Lower lobe of right lung (tissue), 2 donors: ENCODE measurements at regions not wholly inside any gene's neighbourhood (a gene's known extent, or its start where the extent isn't known, plus 50 kb on each side); places are given as distances from the start of the nearest gene placed in this dataset.

Experiments used
- ATAC-seq, 2 donors: fragments of 200-7000 bp; cut with Tn5 transposase; one replicate each; pipeline ENCODE4 v1.9.1; 2020 to 2022; ENCODE audit warnings: mild to moderate bottlenecking in 2 of 2, moderate library complexity in 2 of 2
- DNase-seq: peaks from one replicate; pipeline ENCODE4 v3.0.0-alpha.2; 2020
- H3K27ac ChIP-seq: fragments of 200-600 bp; one replicate; pipeline ENCODE4 v1.8.0; 2022
- H3K27me3 ChIP-seq: fragments of 200-600 bp; one replicate; pipeline ENCODE4 v1.8.0; 2022; ENCODE audit warnings: low read depth
- H3K36me3 ChIP-seq: fragments of 200-600 bp; one replicate; pipeline ENCODE4 v1.8.0; 2022; ENCODE audit warnings: mild to moderate bottlenecking
- H3K4me1 ChIP-seq: fragments of 200-600 bp; one replicate; pipeline ENCODE4 v1.8.0; 2022
- H3K4me3 ChIP-seq: fragments of 200-600 bp; one replicate; pipeline ENCODE4 v1.8.0; 2022; ENCODE audit warnings: mild to moderate bottlenecking
- H3K9me3 ChIP-seq: fragments of 200-600 bp; one replicate; pipeline ENCODE4 v1.8.0; 2022
- intact Hi-C: fragments of 100-400 bp; cut with DNase I; formaldehyde crosslinking; loops from one replicate; pipeline ENCODE4 v1.11.0; 2022
- TF ChIP-seq, protein P1 (sequence below): fragments of 200-600 bp; IDR thresholded peaks from one replicate; pipeline ENCODE4 v1.8.0; 2022; ENCODE audit warnings: antibody characterized with exemption, mild to moderate bottlenecking
- donor health status: DM: no; HTN: yes; CAD: no; lungs with severe emphysema.

DNA sequence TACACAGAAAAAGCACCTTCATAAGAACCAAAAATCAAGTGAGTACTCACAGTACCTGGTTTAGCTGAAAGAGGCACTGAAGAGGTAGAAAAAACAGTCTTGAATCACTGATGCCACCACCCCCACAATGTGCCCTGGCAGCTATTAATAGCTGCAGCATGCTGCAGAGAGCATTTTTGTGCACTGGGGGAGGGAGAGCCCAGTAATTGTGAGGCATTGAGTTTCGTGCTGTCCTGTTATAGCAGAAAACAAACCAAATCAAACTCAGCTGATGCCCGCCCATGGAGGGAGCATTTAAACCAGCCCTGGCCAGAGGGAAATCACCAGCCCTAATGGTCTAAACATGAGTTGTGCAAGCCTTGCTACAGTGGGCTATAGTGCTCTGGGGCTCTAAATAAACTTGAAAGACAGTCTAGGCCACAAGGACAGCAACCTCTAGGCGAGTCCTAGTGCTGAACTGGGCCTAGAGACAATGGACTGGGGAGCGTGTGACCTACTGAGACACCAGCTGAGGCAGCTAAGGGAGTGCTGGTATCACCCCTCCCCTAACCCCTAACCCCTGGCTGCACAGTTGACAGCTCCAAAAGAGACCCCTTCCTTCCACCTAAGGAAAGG lies 106.3 kb upstream of the TMLHE start:
- Histone ChIP-seq H3K27ac (no peak overlapping the region), H3K4me3 (no peak overlapping the region), H3K36me3 (no peaks in the 10 kb centered on the region), H3K4me1 (no peaks in the 10 kb centered on the region), H3K9me3 (no peaks in the 10 kb centered on the region), H3K27me3 (no peaks in the 10 kb centered on the region)
- TF ChIP-seq, protein P1, sequence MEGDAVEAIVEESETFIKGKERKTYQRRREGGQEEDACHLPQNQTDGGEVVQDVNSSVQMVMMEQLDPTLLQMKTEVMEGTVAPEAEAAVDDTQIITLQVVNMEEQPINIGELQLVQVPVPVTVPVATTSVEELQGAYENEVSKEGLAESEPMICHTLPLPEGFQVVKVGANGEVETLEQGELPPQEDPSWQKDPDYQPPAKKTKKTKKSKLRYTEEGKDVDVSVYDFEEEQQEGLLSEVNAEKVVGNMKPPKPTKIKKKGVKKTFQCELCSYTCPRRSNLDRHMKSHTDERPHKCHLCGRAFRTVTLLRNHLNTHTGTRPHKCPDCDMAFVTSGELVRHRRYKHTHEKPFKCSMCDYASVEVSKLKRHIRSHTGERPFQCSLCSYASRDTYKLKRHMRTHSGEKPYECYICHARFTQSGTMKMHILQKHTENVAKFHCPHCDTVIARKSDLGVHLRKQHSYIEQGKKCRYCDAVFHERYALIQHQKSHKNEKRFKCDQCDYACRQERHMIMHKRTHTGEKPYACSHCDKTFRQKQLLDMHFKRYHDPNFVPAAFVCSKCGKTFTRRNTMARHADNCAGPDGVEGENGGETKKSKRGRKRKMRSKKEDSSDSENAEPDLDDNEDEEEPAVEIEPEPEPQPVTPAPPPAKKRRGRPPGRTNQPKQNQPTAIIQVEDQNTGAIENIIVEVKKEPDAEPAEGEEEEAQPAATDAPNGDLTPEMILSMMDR = no peak
- ATAC-seq = no peak
- no peak for DNase-seq
- intact Hi-C loops = no loop called here

- Histone ChIP-seq H3K4me3 (no peak overlapping the region), H3K27me3 (no peaks in the 10 kb centered on the region), H3K4me1 (no peaks in the 10 kb centered on the region), H3K36me3 (no peaks in the 10 kb centered on the region), H3K9me3 (peaks cover 6% of the 10 kb centered on the region), H3K27ac (no peak overlapping the region)
- DNase-seq (no peak), ATAC-seq (no peak)
- TF ChIP-seq, protein P1 = no peak
- intact Hi-C loops = no loop called here
Observed at GRCh38 chrX:155715141-155715540, 102.4 kb upstream of the TMLHE start.

DNA sequence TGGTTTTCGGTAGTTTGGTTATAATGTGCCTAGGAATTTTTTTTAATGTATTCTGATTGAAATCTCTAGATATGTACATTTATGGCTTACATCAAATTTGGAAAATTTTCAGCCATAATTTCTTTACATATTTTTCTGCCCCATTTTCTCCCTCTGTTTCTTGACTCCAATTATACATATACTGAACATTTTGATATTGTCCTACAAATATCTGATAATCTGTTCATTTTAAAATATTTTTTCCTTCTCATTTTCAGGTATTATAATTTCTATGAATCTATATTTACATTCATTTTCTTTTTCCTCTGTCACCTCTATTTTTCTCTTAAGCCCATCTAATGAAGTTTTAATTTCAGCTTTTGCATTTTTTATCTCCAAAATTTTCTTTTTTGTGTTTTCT lies 82.7 kb upstream of the TMLHE start:
- ATAC-seq (no peak), DNase-seq (no peak)
- H3K4me1 ChIP-seq = no peaks in the 10 kb centered on the region
- H3K9me3 ChIP-seq = no peaks in the 10 kb centered on the region
- H3K27me3 ChIP-seq = no peaks in the 10 kb centered on the region
- intact Hi-C loops = no loop called here
- TF ChIP-seq, protein P1 = no peak
- no peak overlapping the region for H3K4me3 ChIP-seq
- H3K27ac ChIP-seq = no peak overlapping the region
- no peaks in the 10 kb centered on the region for H3K36me3 ChIP-seq

GRCh38 chrX:155694649-155695048 lies 81.9 kb upstream of the TMLHE start:
- no peak overlapping the region for H3K27ac ChIP-seq
- no peaks in the 10 kb centered on the region for H3K9me3 ChIP-seq
- no peaks in the 10 kb centered on the region for H3K4me1 ChIP-seq
- DNase-seq (no peak), ATAC-seq (no peak)
- no peaks in the 10 kb centered on the region for H3K27me3 ChIP-seq
- TF ChIP-seq, protein P1 = no peak
- no peaks in the 10 kb centered on the region for H3K36me3 ChIP-seq
- intact Hi-C loops = no loop called here
- H3K4me3 ChIP-seq = no peak overlapping the region

GRCh38 chrX:155682834-155683233 lies 70.1 kb upstream of the TMLHE start:
- Histone ChIP-seq H3K4me3 (no peak overlapping the region), H3K27me3 (no peaks in the 10 kb centered on the region), H3K9me3 (no peaks in the 10 kb centered on the region), H3K4me1 (no peaks in the 10 kb centered on the region), H3K36me3 (no peaks in the 10 kb centered on the region), H3K27ac (no peak overlapping the region)
- TF ChIP-seq, protein P1 = no peak
- ATAC-seq = no peak
- intact Hi-C loops = no loop called here
- no peak for DNase-seq
